HCT116 (cell line): ENCODE measurements at regions not wholly inside any gene's neighbourhood (a gene's known extent, or its start where the extent isn't known, plus 50 kb on each side); places are given as distances from the start of the nearest gene placed in this dataset.

ENCODE experiments used
- ATAC-seq: fragments of 200-7000 bp; cut with Tn5 transposase; 2 replicates; pipeline ENCODE4 v1.9.1; 2020; ENCODE audit warnings: mild to moderate bottlenecking, moderate library complexity
- BruUV-seq: library from RNA; stranded (reverse); fragments of 400-500 nt; replicated peaks from 2 replicates; lab custom pipeline; 2021; lab: Mats Ljungman, UMichigan
- CTCF ChIA-PET: fragments of 300-600 bp; sonication (Branson Sonifier 250); formaldehyde crosslinking; loops from one replicate; lab custom pipeline; 2021; ENCODE audit warnings: antibody characterized with exemption; lab: Charles Lee
- POLR2A ChIA-PET: fragments of 300-600, 350-600 bp; sonication (Branson Sonifier 250); formaldehyde crosslinking; loops from one replicate; lab custom pipeline; 2021; ENCODE audit warnings: antibody characterized with exemption; lab: Charles Lee
- RAD21 ChIA-PET, 2 experiments: fragments of 300-600 bp; sonication (Branson Sonifier 250); formaldehyde crosslinking; loops; one replicate each; lab custom pipeline; 2023; ENCODE audit warnings: low total read pairs in 2 of 2; ENCODE audit not compliant: uncharacterized antibody in 2 of 2, unreplicated experiment in 2 of 2, low non-redundant PET in 1 of 2; lab: Charles Lee
- DNase-seq: peaks from one replicate; pipeline ENCODE4 v3.0.0-alpha.2; 2010; ENCODE audit warnings: low read depth, low spot score
- H2AFZ ChIP-seq: fragments of 200-600 bp; shearing (Covaris generic), sonication (generic); 2 replicates; pipeline ENCODE4 v1.6.1; 2017; ENCODE audit warnings: low read depth, mixed run types, mixed read lengths, antibody characterized with exemption, low read length; ENCODE audit not compliant: poor library complexity, severe bottlenecking
- H3K27ac ChIP-seq: 2 replicates; pipeline ENCODE4 v1.5.1; 2012; ENCODE audit warnings: low read depth, low read length
- H3K27me3 ChIP-seq: fragments of 200-600 bp; sonication (generic); 2 replicates; pipeline ENCODE4 v1.6.1; 2016; ENCODE audit warnings: mixed run types, low read length, mixed read lengths; ENCODE audit not compliant: insufficient read depth
- H3K36me3 ChIP-seq, 2 experiments: fragments of 200-500 bp in 1 of 2; fragments of 200-600 bp in 1 of 2; sonication (Bioruptor generic) in 1 of 2; sonication (generic) in 1 of 2; 2 replicates each; pipeline versions ENCODE4 v1.5.1 to v1.6.1; 2014 to 2016; ENCODE audit warnings: low read length in 2 of 2, inconsistent platforms in 1 of 2, mixed read lengths in 1 of 2, mixed run types in 1 of 2; ENCODE audit not compliant: insufficient read depth in 2 of 2, control insufficient read depth in 1 of 2
- H3K4me1 ChIP-seq, 2 experiments: fragments of 200-600 bp in 1 of 2; sonication (generic) in 1 of 2; 2 replicates each; pipeline versions ENCODE4 v1.5.1 to v1.6.1; 2012 to 2017; ENCODE audit warnings: low read length in 2 of 2, inconsistent platforms in 1 of 2, mild to moderate bottlenecking in 1 of 2, mixed read lengths in 1 of 2, mixed run types in 1 of 2, moderate library complexity in 1 of 2; ENCODE audit not compliant: insufficient read depth in 2 of 2, control insufficient read depth in 1 of 2
- H3K4me2 ChIP-seq: fragments of 200-600 bp; sonication (generic); 2 replicates; pipeline ENCODE4 v1.6.1; 2017; ENCODE audit warnings: mixed run types, low read length, mixed read lengths
- H3K4me3 ChIP-seq, 2 experiments: fragments of 200-600 bp in 1 of 2; sonication (generic) in 1 of 2; replicated peaks in 1 of 2; 2 replicates each; pipeline ENCODE4 v1.5.1; 2011 to 2016; ENCODE audit warnings: low read length in 2 of 2, control low read depth in 1 of 2, low read depth in 1 of 2, mild to moderate bottlenecking in 1 of 2, mixed read lengths in 1 of 2, mixed run types in 1 of 2
- H3K79me2 ChIP-seq: fragments of 200-600 bp; sonication (generic); 2 replicates; pipeline ENCODE4 v1.6.1; 2017; ENCODE audit warnings: mild to moderate bottlenecking, mixed run types, low read length, moderate library complexity, mixed read lengths; ENCODE audit not compliant: insufficient read depth
- H3K9ac ChIP-seq: fragments of 200-600 bp; sonication (generic); 2 replicates; pipeline ENCODE4 v1.6.1; 2016; ENCODE audit warnings: low read length, mixed read lengths
- H3K9me2 ChIP-seq: fragments of 200-600 bp; sonication (generic), shearing (Covaris generic); 2 replicates; pipeline ENCODE4 v1.6.1; 2017; ENCODE audit warnings: mixed run types, mild to moderate bottlenecking, moderate library complexity; ENCODE audit not compliant: insufficient read depth
- H3K9me3 ChIP-seq, 2 experiments: fragments of 200-500 bp in 1 of 2; fragments of 200-600 bp in 1 of 2; sonication (Bioruptor generic) in 1 of 2; sonication (generic) in 1 of 2; 2 replicates each; pipeline ENCODE4 v1.6.1; 2014 to 2017; ENCODE audit warnings: low read length in 2 of 2, mixed read lengths in 2 of 2, inconsistent platforms in 1 of 2, low read depth in 1 of 2, mild to moderate bottlenecking in 1 of 2, mixed run types in 1 of 2, moderate library complexity in 1 of 2; ENCODE audit not compliant: control insufficient read depth in 1 of 2, insufficient read depth in 1 of 2
- H4K20me1 ChIP-seq: fragments of 200-600 bp; sonication (generic), shearing (Covaris generic); 2 replicates; pipeline ENCODE4 v1.6.1; 2017; ENCODE audit warnings: mixed run types, mild to moderate bottlenecking, moderate library complexity; ENCODE audit not compliant: insufficient read depth
- EGR1 ChIP-seq: IDR thresholded peaks from 2 replicates; pipeline ENCODE4 v1.6.1; 2012; ENCODE audit warnings: low read depth
- ELF1 ChIP-seq: IDR thresholded peaks from 2 replicates; pipeline ENCODE4 v1.6.1; 2012; ENCODE audit warnings: low read depth, borderline replicate concordance
- EZH2phosphoT487 ChIP-seq: fragments of 200-600 bp; IDR thresholded peaks from 2 replicates; pipeline ENCODE4 v1.6.1; 2018; ENCODE audit warnings: antibody characterized with exemption, borderline replicate concordance
- FOSL1 ChIP-seq: IDR thresholded peaks from 2 replicates; pipeline ENCODE4 v1.6.1; 2012; ENCODE audit warnings: low read depth
- JUND ChIP-seq: IDR thresholded peaks from 2 replicates; pipeline ENCODE4 v1.6.1; 2012
- POLR2A ChIP-seq: IDR thresholded peaks from 2 replicates; pipeline ENCODE4 v1.7.0; 2011; ENCODE audit warnings: borderline replicate concordance; ENCODE audit not compliant: insufficient read depth, insufficient read length; ENCODE audit errors: extremely low read depth
- SIN3A ChIP-seq: IDR thresholded peaks from 2 replicates; pipeline ENCODE4 v1.6.1; 2012; ENCODE audit warnings: low read depth
- SP1 ChIP-seq: IDR thresholded peaks from 2 replicates; pipeline ENCODE4 v1.6.1; 2012; ENCODE audit warnings: low read depth
- SRF ChIP-seq: IDR thresholded peaks from 2 replicates; pipeline ENCODE4 v1.6.1; 2012; ENCODE audit warnings: low read depth
- TCF7L2 ChIP-seq: IDR thresholded peaks from 2 replicates; pipeline ENCODE4 v1.7.0; 2011; ENCODE audit warnings: borderline replicate concordance, inconsistent platforms; ENCODE audit not compliant: insufficient read depth, insufficient read length; ENCODE audit errors: extremely low read depth
- ZBTB33 ChIP-seq: IDR thresholded peaks from 2 replicates; pipeline ENCODE4 v1.6.1; 2011; ENCODE audit warnings: mild to moderate bottlenecking, low read length, moderate library complexity; ENCODE audit not compliant: insufficient replicate concordance; ENCODE audit errors: extremely low read depth
- ZNF274 ChIP-seq: fragments of 200-500 bp; sonication (Bioruptor generic); IDR thresholded peaks from 2 replicates; pipeline ENCODE4 v1.6.1; 2014; ENCODE audit warnings: mild to moderate bottlenecking, low read depth, low read length, inconsistent platforms
- intact Hi-C: fragments of 100-400 bp; cut with micrococcal nuclease; formaldehyde crosslinking; loops from 2 replicates; pipeline ENCODE4 v1.10.0; 2022
- TF ChIP-seq, protein P1 (sequence below): IDR thresholded peaks from 2 replicates; pipeline ENCODE4 v1.6.1; 2012; ENCODE audit warnings: low read depth
- TF ChIP-seq, protein P2 (sequence below): IDR thresholded peaks from 2 replicates; pipeline ENCODE4 v1.6.1; 2012

DNA sequence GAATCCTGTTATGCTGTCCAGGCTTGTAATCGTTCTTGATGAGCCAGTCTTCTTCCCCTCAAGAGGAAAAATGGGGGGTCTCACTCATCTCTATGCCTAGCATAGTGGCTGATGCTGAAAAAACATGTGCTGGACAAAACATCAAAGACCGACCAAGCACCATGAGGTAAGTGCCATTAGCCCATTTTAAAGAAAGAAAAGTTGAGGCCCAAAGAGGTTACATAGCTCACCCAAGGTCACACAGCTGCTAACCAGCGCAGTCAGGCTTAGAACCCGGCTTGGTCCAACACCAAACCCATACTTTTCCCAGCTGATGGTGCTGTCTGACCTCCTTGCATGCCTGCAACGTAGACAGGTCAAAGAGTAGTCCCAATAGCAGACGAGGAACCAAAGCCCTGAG, 156.4 kb downstream of the INHBB start (continued):
- TF ChIP-seq ZBTB33 (no peak), ZNF274 (no peak), ELF1 (no peak), SIN3A (no peak), EGR1 (no peak), JUND (no peak), POLR2A (no peak)
- TF ChIP-seq, all 23 proteins: peak for 0

DNA sequence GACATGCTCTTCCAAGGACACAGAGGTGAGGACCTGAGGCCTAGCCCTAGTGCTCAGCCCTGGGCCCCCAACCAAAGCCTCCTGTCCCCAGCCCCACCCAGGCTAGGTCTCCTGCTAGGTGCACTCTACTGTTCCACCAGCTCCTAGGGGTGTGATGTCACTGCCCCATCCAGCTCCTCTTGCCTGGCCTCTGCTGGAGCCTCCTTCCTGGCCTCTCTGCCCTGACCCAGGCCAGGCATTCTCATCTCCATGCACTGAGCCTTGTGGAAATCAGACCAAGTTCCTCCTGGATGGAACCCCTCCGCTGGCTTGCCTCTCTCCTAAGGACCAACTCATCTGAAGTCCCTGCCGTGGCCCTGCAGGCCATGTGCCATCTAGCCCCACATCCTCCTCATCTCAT, 156.8 kb downstream of the INHBB start:
- CTCF ChIA-PET: no interaction called here
- BruUV-seq: no TSS peak
- ATAC-seq (no peak), DNase-seq (no peak)
- no peaks in the 10 kb centered on the region; a peak in 1 of 4 replicates for H3K4me1 ChIP-seq
- TF ChIP-seq ZBTB33: no peak
- no peak for TF ChIP-seq TCF7L2
- TF ChIP-seq, protein P1, sequence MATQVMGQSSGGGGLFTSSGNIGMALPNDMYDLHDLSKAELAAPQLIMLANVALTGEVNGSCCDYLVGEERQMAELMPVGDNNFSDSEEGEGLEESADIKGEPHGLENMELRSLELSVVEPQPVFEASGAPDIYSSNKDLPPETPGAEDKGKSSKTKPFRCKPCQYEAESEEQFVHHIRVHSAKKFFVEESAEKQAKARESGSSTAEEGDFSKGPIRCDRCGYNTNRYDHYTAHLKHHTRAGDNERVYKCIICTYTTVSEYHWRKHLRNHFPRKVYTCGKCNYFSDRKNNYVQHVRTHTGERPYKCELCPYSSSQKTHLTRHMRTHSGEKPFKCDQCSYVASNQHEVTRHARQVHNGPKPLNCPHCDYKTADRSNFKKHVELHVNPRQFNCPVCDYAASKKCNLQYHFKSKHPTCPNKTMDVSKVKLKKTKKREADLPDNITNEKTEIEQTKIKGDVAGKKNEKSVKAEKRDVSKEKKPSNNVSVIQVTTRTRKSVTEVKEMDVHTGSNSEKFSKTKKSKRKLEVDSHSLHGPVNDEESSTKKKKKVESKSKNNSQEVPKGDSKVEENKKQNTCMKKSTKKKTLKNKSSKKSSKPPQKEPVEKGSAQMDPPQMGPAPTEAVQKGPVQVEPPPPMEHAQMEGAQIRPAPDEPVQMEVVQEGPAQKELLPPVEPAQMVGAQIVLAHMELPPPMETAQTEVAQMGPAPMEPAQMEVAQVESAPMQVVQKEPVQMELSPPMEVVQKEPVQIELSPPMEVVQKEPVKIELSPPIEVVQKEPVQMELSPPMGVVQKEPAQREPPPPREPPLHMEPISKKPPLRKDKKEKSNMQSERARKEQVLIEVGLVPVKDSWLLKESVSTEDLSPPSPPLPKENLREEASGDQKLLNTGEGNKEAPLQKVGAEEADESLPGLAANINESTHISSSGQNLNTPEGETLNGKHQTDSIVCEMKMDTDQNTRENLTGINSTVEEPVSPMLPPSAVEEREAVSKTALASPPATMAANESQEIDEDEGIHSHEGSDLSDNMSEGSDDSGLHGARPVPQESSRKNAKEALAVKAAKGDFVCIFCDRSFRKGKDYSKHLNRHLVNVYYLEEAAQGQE: no peak
- TF ChIP-seq, protein P2, sequence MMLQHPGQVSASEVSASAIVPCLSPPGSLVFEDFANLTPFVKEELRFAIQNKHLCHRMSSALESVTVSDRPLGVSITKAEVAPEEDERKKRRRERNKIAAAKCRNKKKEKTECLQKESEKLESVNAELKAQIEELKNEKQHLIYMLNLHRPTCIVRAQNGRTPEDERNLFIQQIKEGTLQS: no peak
- no peak for TF ChIP-seq POLR2A
- TF ChIP-seq JUND: no peak
- TF ChIP-seq SRF: no peak
- TF ChIP-seq FOSL1: no peak
- TF ChIP-seq EZH2phosphoT487: no peak
- TF ChIP-seq SP1: no peak
- H3K9me2 ChIP-seq: no peaks in the 10 kb centered on the region
- H3K9me3 ChIP-seq: no peaks in the 10 kb centered on the region
- no peaks in the 10 kb centered on the region for H3K79me2 ChIP-seq
- no peak overlapping the region for H2AFZ ChIP-seq
- intact Hi-C loops: no loop called here
- H3K36me3 ChIP-seq: no peaks in the 10 kb centered on the region
- POLR2A ChIA-PET: no interaction called here
- no peak overlapping the region for H3K27ac ChIP-seq
- H3K27me3 ChIP-seq: no peaks in the 10 kb centered on the region
- H3K4me3 ChIP-seq: no peak overlapping the region
- no peak overlapping the region for H3K4me2 ChIP-seq
- RAD21 ChIA-PET: no interaction called here
- H4K20me1 ChIP-seq: no peaks in the 10 kb centered on the region
- no peak overlapping the region for H3K9ac ChIP-seq
